Mesodermal cell (in vitro differentiated cells): ENCODE measurements at regions not wholly inside any gene's neighbourhood (a gene's known extent, or its start where the extent isn't known, plus 50 kb on each side); places are given as distances from the start of the nearest gene placed in this dataset.

Experiments used
- H3K27ac ChIP-seq: 2 replicates; pipeline ENCODE4 v1.7.0; 2013; ENCODE audit warnings: mild to moderate bottlenecking, low read depth, low read length, moderate library complexity; ENCODE audit not compliant: severe bottlenecking
- H3K36me3 ChIP-seq: 2 replicates; pipeline ENCODE4 v1.7.1; 2013; ENCODE audit warnings: mild to moderate bottlenecking, low read length, moderate library complexity; ENCODE audit not compliant: control insufficient read depth, insufficient read depth
- H3K4me1 ChIP-seq: one replicate; pipeline ENCODE4 v1.7.1; 2013; ENCODE audit warnings: mild to moderate bottlenecking, low read length; ENCODE audit not compliant: insufficient read depth, control insufficient read depth, poor library complexity, severe bottlenecking
- H3K4me3 ChIP-seq: 2 replicates; pipeline ENCODE4 v1.7.0; 2013; ENCODE audit warnings: low read length, control low read depth, mild to moderate bottlenecking; ENCODE audit not compliant: insufficient read depth, poor library complexity, severe bottlenecking; ENCODE audit errors: extremely low read depth
- H3K9me3 ChIP-seq: 2 replicates; pipeline ENCODE4 v1.7.1; 2013; ENCODE audit warnings: mild to moderate bottlenecking, low read length, moderate library complexity; ENCODE audit not compliant: control insufficient read depth
- WGBS, 2 experiments: methylation state at CpG; one replicate each; pipeline ENCODE4 v1.1.5; 2013; ENCODE audit warnings: missing lambda C conversion rate in 2 of 2; ENCODE audit not compliant: insufficient coverage in 2 of 2; 5-methylcytosine and 5-hydroxymethylcytosine counted together

DNA sequence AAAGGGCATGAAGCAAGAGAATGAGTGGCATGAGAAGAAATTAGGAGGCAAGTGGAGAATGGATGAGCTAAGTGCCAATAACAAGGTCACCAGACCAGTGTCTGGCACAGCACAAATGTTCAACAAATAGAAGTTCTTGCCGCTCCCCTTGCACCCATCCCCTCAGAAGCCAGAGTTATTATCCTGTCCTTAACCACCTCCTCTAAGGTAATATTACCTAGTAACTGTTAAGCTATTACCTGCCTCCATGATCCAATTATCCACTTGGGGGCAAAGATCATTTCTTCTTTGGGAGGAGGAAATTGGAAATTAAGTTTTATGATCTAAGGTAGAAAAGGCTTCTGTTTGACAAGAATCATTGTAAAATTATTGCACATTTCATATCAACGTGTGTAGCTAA lies 133.8 kb downstream of the FOXA2 start:
- Histone ChIP-seq H3K27ac (no peak overlapping the region), H3K9me3 (no peaks in the 10 kb centered on the region), H3K36me3 (no peaks in the 10 kb centered on the region), H3K4me1 (no peaks in the 10 kb centered on the region), H3K4me3 (no peak overlapping the region)
- 78 to 100% methylated on average over 1 of the region's 2 CpGs for WGBS, 2 experiments

DNA sequence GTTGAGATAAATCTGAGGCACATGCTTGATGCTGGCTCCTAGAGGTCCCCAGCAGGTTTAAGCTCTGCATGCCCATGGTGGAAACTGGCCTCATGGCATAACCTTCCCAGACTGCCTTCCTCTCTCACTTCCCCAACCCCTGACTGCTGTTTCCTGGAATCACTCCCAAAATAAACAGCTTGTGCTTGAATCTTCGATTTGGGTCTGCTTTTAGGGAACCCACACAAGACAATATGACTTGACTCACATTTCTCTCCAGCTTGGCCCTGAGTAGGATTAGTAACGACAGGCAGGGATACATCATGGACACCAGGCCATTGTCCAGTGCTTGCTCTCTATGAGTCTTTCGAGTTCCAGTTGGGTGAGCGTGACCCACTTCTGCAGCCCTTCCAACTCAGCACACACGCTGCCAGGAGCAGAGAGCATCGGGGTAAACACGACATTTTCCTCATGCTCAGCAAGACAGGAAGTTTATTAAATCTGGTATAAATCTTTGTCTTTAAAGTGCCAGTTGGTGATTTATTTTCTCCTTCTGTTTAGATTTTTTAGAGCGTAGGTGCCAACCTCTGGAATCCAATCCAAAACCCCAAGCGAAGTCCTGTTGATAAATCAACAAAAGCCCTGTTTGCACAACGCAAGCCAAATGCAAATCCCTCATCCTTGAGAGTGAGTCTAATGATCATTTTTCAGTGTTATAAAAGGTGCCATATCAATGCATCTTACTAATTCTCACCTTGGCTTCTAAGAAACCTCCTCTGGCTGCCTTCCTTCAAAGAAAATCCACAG lies 135.0 kb downstream of the FOXA2 start:
- H3K4me1 ChIP-seq = no peaks in the 10 kb centered on the region
- H3K27ac ChIP-seq = no peak overlapping the region
- WGBS, 2 experiments = 83 to 91% methylated on average over 7 to 8 of the region's 10 CpGs
- H3K9me3 ChIP-seq = no peaks in the 10 kb centered on the region
- H3K4me3 ChIP-seq = no peak overlapping the region
- no peaks in the 10 kb centered on the region for H3K36me3 ChIP-seq

DNA sequence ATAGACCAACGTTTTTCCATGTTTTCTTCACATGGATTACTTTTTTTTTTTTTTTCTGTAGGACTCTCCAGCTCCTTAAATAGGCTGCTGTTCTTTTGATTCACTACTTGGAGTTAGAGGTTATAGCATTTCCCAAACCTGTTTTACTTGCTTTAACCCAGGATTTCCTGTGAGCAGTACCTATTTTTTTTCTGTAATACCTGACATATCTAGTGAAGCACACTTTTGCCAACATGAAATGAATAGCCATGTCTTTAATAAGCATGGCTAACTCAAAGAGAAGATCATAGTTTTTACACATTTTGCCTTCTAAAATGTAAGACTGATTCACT lies 137.0 kb downstream of the FOXA2 start:
- no peaks in the 10 kb centered on the region for H3K4me1 ChIP-seq
- H3K4me3 ChIP-seq = no peak overlapping the region
- WGBS, 2 experiments = no CpG with 5 or more reads among the region's 1 CpG
- H3K27ac ChIP-seq = no peak overlapping the region
- H3K9me3 ChIP-seq = no peaks in the 10 kb centered on the region
- H3K36me3 ChIP-seq = no peaks in the 10 kb centered on the region

DNA sequence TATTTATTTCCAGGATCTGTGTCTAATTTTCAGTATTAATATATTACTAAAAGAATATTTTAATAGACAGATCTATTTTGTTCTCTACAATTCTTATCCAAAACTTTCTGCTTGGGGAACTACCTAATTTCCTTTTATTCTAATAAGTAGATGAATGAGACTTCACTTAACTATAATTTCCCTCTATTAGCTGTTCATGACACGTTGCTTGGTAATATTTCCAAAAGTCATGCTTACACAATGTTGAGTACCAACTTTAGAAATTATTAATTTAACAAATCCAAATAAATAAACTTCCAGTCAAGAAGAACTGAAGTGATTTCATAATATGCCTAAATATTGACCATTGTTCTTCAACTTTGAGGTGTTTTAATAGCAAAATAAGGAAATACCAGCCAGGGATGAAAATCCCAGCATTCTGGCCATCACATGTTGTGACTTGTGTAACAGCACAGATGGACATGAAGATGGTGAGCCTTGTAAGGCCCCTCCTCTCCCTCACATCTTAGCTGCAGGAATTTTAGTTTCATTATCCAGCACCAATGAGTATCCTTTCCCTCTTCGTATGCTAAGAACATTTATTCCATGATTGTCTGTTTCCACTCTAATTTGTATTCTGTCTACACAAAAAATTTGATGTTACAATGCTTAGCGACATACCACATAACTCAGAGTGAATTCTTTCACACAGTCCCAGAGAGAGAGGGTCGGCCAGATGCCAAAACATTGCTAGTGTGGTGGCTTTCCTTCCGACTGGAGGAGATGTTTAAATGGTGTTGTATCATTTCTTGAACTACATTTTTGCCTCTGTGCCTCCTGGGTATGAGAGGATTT lies 137.5 kb downstream of the FOXA2 start:
- H3K36me3 ChIP-seq = no peaks in the 10 kb centered on the region
- WGBS, 2 experiments = 80 to 90% methylated on average over 1 to 3 of the region's 5 CpGs
- H3K27ac ChIP-seq = no peak overlapping the region
- H3K4me3 ChIP-seq = no peak overlapping the region
- no peaks in the 10 kb centered on the region for H3K9me3 ChIP-seq
- H3K4me1 ChIP-seq = no peaks in the 10 kb centered on the region

DNA sequence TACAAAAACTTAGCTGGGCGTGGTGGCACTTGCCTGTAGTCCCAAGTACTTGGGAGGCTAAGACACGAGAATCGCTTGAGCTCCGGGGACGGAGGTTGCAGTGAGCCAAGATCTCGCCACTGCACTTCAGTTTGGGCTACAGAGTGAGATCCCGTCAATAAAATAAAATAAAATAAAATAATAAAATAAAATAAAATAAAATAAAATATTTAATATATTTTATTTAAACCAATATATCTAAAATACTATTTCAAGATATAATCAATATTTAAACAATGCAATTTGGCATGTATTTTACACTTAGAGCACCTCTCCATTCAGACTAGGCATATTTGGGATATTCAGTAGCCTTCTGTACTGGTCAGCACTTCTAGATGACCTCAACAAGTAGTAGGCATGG lies 142.1 kb downstream of the FOXA2 start:
- no peak overlapping the region for H3K27ac ChIP-seq
- WGBS, 2 experiments = 88 to 93% methylated on average over 1 to 5 of the region's 7 CpGs
- H3K36me3 ChIP-seq = no peaks in the 10 kb centered on the region
- H3K9me3 ChIP-seq = no peaks in the 10 kb centered on the region
- H3K4me3 ChIP-seq = no peak overlapping the region
- no peaks in the 10 kb centered on the region for H3K4me1 ChIP-seq

DNA sequence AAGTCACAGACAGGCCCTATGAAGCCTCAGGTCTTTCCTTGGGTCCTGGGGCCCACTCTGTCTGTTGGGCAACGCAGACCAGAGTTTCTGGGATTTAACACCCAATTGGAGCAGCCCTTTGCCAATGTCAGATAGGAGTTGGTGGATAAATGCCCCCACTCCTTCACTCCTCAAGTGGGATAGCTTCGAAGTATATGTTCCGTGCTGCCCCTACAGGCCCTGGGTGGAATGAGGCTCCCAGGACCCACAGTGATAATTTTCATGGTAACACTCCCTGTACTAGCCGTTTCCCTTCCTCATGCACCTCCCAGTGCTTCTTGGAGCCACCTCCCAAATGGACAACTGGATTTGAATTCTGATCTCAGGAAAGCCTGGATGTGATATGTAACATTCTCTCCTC lies 145.4 kb downstream of the FOXA2 start:
- 77 to 79% methylated on average over 2 of the region's 4 CpGs for WGBS, 2 experiments
- H3K4me1 ChIP-seq = no peaks in the 10 kb centered on the region

DNA sequence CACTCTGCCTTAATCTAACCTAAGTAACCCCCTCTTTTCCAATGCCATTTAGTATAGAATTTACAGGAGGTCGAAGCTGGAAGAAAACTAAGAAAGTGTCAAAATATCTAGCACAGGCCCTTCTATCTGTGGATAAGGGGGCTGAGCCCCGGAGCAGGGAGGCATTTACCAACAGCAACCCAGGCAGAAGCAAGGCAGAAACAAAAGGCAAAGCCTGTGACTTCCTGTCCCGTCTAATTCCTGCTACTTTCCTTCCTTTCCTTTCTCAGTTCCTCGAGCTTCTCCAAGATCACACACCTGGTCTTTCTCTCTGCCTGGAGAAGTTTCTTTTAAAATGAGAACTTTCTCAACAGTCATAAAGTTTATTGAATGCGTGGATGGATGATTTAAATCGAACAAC lies 146.0 kb downstream of the FOXA2 start:
- no peaks in the 10 kb centered on the region for H3K36me3 ChIP-seq
- 27% methylated on average over 2 of the region's 6 CpGs; no CpG with 5 or more reads in 1 of the 2 experiments for WGBS, 2 experiments
- no peaks in the 10 kb centered on the region for H3K4me1 ChIP-seq
- no peak overlapping the region for H3K4me3 ChIP-seq
- H3K9me3 ChIP-seq = no peaks in the 10 kb centered on the region
- H3K27ac ChIP-seq = no peak overlapping the region

More for the DNA sequence above, 145.4 kb downstream of the FOXA2 start:
- Histone ChIP-seq H3K27ac (no peak overlapping the region), H3K36me3 (no peaks in the 10 kb centered on the region), H3K9me3 (no peaks in the 10 kb centered on the region), H3K4me3 (no peak overlapping the region)

DNA sequence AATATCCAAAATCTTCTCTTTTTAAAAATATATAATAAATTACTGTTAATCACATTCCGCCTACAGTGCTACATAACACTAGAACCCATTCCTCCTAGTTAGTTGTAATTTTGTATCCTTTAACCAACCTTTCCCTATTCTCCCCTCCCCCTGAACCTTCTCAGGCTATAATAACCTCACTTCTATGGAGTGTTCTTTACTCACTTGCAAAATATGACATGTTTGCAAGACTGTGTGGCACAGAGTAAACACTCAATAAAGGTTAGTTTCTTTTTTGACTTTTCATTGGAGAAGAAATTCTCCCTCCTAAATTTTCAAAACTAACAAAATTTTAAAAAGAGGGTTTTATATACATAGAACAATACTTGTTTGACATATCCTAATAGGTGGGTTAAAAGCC lies 147.0 kb downstream of the FOXA2 start:
- no peaks in the 10 kb centered on the region for H3K36me3 ChIP-seq
- 83% methylated on average over 1 of the region's 1 CpG; no CpG with 5 or more reads in 1 of the 2 experiments for WGBS, 2 experiments
- no peaks in the 10 kb centered on the region for H3K9me3 ChIP-seq
- no peak overlapping the region for H3K4me3 ChIP-seq
- no peak overlapping the region for H3K27ac ChIP-seq
- no peaks in the 10 kb centered on the region for H3K4me1 ChIP-seq

DNA sequence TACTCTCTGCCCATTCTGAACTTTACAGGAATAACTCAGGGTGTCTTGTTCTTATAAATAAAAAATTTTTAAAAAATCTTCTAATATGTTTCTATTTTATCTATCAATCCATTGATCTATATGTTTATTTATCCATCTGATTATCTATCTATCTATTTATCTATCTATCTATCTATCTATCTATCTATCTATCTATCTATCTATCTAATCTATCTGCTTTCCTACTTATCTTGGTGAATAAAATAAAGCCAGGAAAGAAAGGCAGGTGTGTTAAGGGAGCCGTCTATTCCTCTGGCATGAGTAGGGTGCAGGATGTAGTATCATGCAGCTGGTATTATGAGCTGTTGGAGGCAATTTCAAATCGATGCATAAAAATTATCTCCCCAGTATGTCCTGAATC lies 153.0 kb downstream of the FOXA2 start:
- Histone ChIP-seq H3K36me3 (no peaks in the 10 kb centered on the region), H3K4me3 (no peak overlapping the region), H3K9me3 (no peaks in the 10 kb centered on the region), H3K4me1 (peaks cover 5% of the 10 kb centered on the region), H3K27ac (no peak overlapping the region)
- 100% methylated on average over 1 of the region's 2 CpGs; no CpG with 5 or more reads in 1 of the 2 experiments for WGBS, 2 experiments

DNA sequence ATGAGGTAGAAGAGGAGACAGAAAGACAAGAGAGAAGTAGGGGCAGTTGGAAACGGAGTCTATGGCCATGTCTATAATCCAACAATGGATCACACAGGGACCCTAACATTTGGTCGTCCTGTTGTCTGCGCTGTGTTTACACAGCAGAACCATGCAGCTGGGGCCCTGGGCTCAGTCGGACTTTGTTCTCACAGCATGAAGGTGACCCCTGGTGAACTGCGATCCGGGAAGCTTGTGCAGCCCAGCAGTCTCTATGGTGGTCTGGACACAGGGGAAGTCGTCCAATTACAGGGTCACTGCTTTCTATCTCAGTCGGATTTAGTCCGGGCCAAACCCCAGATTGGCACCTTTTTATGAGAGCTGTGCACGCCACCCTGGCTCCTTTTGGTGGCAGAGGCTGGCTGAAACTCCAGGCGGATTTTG lies 153.6 kb downstream of the FOXA2 start:
- H3K4me1 ChIP-seq = peaks cover 5% of the 10 kb centered on the region
- no peaks in the 10 kb centered on the region for H3K9me3 ChIP-seq
- H3K4me3 ChIP-seq = no peak overlapping the region
- H3K27ac ChIP-seq = no peak overlapping the region
- no peaks in the 10 kb centered on the region for H3K36me3 ChIP-seq
- 37 to 49% methylated on average over 9 to 11 of the region's 11 CpGs for WGBS, 2 experiments
